ENCODE measurements at regions not wholly inside any gene's neighbourhood (a gene's known extent, or its start where the extent isn't known, plus 50 kb on each side); places are given as distances from the start of the nearest gene placed in this dataset.
"Not testable (repeated sequence)": the region's sequence is repeated elsewhere in the genome, so short reads cannot be mapped to it uniquely, and the experiment has no call there.

DNA sequence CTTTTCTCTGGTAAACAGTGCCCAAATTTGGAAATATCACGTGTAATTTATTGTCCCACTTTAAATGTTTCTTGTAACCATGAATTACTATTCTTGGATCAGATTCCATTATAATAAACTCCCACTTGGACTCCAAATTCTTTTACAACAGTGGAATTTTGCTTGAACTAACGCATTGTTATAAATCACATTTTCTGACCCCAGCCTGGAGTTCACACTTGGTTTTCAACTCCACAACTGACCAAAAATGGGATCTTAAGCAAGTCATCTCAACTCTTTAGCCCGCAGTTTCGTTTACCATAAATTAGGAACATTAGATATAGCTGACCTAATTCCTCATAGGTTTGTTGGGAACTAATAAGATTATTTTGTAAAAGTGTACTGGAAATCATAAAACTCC is 336.8 kb upstream of the NCAM1 start:
- DNase-seq = no peak

DNA sequence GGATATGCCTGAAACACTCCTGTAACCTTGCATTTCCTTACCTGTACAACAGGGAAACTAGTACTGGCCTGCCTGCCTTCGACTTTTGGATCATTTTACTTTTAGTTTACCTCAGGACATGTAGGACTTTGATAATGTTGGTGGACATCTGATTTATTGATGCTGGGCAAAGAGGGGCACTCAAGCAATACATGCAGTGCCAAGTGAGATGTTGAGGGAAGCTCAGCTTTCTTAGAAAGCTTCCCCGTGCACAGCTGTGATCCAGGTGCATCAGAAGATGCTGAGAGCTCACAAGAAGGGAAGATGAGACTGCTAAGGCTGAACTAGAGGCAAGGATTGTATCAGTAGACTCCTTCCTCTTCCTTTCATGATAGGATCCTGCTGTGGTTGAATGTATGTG is 336.2 kb upstream of the NCAM1 start:
- DNase-seq = not testable (repeated sequence)

DNA sequence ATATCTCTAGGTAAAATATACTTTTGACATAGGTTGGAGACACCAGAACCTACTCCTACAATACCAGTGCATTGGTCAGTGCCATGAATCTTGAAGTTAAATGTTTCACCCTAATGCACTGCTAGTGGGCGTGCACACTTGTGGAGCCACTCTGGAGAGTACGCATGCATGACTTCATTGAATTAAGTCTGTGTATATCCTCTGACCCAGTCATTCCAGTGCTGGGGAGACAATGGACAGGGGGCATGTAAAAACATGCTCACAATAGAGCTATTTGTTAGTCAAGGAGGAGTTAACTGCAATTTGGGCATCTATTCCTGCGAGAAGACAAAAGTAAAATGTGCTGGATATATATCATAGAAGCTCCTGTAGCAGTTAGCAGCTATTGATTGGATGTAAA is 335.4 kb upstream of the NCAM1 start:
- DNase-seq = no peak

DNA sequence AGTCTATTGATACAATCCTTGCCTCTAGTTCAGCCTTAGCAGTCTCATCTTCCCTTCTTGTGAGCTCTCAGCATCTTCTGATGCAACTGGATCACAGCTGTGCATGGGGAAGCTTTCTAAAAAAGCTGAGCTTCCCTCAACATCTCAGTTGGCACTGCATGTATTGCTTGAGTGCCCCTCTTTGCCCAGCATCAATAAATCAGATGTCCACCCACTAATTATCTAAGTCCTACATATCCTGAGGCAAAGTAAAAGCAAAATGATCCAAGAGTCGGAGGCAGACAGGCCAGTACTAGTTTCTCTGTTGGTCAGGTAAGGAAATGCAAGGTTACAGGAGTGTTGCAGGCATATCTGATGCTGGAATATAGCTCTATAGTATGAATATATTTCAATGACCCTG is 334.5 kb upstream of the NCAM1 start:
- DNase-seq = no peak

DNA sequence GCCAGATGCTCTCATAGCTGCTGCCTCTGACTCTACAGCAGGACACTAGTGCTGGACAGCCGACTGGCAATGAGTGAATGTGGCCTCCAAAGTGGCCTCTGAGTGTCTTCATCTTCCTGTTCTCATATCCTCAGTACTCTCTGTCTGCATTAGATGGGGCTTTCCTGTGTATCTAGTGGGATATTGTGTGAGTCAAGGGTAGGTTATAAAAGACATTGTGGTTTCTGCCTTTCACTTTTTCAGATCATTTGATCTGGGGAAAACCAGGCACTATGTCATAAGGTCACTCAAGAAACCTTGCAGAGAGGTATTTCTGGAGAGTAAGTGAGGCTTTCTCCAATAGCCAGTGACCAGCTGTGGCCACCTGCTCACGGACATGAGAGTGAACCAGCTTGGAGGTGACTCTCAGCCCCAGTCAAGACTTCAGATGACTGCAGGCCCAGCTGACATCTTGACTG is 333.6 kb upstream of the NCAM1 start:
- no peak for DNase-seq

DNA sequence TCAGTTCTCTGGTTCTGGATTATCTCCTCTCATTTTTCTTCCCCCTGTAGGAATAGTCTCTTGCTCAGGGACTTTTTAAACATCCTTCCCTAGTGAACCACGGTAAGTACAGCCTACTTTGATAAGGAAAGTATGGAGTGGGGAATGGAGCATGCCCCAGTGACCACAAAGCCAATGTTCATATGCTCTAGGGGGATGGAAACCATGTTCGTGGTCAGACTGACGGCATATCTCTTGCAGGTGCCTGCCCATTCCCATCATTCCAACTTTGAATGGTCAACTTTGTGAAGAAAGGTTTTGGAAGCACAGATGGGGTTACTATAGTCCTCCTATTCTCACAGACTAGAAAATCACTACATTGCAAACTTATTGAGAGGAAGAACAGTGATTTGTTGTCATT is 332.5 kb upstream of the NCAM1 start:
- no peak for DNase-seq

DNA sequence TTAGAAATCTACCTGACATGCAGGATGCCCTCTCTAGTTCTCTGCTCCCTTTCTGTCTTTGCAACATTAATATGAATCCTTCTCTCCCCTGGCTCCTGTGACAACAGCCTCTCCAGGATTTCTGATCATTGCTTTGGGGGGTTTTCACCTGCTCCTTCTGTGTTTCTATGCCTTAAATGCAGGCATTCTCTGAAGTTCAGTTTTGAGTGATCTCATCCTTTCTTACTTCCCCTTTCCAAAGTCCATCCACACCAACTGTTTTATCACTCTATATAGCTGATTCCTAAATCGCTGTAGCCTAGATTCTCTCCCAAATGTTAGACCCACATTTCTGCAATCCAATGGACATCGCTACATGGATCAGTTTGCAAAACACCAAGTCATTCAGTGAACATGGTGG is 330.7 kb upstream of the NCAM1 start:
- DNase-seq = no peak

DNA sequence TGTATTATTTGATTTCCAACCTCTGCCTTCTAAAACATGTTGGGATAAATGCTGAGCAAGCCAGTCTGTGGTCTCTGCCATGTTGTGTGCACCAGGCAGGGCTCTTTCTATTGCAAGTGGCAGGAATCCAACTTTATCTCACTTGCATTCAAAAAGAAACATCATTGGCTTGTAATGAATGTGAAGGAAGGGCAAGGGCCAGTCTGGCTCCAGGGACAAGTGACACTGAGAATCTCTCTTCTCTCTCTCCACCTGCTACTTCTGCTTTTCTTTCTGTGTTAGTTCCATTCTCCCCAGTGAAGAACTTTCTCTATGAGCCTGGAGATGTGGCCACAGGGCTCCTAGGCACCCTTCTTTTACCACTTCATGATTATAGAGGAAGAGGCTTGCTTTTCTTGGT is 329.9 kb upstream of the NCAM1 start:
- DNase-seq = no peak

DNA sequence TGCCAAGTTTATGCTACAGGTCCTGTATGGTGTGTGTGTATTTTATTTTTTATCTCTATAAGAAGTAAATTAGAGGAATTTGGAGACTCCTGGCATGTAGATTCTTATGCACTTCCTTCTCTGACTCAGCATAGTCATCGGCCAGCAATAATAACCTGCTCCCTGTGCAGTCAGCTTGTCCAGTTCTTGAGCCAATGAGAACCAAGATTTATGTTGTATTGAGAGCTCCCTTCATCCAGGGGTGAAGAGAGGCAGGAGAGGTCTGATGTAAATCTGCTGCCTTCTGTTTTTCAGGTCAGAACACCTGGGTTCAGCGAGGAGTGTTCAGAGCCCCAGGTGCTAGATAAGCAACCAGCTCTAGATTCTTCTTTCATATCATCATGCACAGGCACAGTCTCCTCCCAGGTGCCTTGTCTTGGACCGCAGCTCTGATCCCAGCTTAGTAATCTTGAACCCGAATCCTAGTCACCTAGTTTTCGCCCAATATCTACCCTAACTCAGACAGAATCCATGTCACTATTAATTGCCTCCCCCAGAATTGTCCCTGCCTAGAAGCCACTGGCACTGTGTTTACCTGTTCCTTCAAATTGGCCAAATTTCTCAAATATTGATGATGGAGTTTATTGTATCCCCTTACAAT is 328.2 kb upstream of the NCAM1 start:
- DNase-seq = no peak

DNA sequence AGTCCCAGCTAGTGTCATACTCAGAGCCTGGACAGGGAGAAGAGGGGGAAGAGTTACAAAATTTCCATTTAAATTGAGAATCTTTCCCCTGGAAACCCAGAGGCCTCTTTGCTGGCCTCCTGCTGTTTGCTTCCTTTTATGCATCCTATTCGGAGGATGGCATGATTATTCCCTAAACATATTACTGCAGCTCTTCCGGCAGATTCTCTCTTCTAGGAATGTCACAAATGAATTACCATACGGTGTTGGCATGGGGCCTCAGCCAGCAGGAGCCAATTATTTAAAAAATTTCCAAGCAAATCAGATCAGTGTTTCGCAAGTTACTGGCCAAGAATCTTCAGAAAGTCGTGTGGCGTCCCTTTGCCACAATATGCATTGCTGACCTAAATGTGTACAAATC is 326.7 kb upstream of the NCAM1 start:
- DNase-seq = no peak

DNA sequence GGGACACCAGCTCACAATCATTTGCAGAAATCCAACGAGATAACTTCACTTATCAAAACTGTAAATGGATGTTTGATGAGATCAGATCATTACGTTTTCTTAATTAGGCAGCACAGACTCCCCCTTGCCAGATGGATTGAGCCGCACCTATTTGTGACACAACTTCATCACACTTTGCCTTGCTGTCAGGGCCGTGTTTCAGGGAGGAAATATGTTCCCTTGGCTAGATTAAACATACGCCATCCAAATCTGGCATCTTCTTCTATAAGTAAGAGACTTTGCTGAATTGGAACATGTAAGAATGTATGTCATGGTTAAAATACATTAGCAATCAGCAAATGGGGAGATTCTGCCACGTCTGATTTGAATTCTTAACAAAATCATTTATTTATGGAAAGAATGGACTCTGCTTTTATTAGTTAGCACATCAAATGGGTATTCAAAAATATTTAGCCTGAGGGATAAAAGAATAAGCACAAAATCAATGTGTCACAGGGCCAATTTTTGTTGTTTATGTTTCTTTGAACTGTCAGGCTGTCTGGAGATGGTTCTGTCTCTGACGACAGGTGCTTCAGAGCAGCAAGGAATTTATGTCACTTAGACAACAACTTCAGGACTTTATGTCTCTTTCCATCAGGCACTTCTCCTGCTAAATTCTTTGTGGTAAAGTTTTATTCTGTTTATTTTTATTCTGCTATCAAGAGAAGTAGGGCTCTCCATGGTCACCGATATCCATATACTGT is 326.1 kb upstream of the NCAM1 start:
- no peak for DNase-seq

DNA sequence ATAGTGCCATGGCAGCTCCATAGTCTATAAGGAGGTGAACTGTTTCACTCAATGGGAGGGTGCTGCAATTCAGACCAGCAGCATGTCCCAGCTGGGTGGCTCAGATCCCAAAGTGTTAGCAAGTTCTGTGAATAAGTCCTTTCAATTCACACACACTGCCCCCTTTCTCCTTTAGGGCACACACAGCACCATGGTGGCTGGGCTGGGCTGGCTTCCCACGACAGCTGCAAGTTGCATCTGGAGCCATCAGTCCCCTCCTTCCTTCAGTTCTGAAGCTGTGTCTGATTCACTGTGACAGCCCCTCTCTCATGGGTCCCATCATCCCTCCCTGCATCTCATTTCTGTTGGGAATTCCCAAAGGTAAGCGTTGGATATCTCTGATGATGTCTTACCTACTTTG is 324.1 kb upstream of the NCAM1 start:
- DNase-seq = no peak

DNA sequence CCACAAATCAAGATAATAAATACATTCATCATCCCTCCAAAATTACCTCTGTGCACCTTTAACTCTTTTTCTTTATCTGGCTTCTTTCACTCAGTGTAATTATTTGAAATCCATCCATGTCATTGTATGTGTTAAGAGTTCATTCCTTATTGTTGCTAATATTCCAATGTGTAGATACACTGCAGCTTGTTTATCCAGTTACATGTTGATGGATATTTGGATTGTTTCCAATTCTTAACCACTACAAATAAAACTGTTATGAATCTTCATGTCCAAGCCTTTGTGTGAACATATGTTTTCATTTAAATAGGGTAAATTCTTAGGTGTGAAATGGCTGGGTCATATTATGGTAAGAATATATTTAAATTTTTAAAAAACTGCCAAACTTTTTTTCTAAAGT is 323.3 kb upstream of the NCAM1 start:
- no peak for DNase-seq

DNA sequence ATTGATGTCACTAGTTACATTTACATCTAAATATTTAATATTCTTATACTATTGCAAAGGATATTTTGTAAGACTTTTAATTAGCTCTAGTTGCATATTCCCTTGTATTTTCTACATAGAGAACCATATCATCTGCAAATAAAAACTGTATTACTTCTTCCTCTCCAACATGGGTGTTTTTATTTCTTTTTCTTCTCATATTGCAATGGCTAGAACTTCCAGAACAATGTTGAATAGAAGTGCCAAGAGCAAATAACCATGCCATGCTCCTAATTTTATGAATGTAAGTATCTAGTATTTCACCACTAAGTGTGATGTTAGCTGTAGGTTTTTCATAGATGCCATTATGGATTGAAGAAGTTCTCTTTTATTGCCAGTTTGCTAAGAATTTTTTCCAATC is 321.8 kb upstream of the NCAM1 start:
- DNase-seq = no peak

DNA sequence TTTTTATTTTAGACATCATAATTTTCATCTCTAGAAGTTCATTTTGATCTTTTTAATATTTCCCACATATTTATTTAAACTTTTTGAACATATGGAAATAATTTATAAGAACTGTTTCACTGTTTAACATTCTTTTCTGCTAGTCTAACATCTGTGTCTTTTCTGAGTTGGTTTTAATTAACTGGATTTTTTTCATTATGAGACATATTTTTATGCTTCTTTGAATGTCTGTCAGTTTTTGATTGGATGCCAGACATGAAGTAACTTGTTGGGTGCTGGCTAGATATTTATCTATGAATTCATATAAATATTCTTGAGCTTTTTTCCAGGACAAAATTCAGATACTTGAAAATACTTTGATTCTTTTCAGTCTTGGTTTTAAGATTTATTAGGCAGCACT is 317.8 kb upstream of the NCAM1 start:
- no peak for DNase-seq

DNA sequence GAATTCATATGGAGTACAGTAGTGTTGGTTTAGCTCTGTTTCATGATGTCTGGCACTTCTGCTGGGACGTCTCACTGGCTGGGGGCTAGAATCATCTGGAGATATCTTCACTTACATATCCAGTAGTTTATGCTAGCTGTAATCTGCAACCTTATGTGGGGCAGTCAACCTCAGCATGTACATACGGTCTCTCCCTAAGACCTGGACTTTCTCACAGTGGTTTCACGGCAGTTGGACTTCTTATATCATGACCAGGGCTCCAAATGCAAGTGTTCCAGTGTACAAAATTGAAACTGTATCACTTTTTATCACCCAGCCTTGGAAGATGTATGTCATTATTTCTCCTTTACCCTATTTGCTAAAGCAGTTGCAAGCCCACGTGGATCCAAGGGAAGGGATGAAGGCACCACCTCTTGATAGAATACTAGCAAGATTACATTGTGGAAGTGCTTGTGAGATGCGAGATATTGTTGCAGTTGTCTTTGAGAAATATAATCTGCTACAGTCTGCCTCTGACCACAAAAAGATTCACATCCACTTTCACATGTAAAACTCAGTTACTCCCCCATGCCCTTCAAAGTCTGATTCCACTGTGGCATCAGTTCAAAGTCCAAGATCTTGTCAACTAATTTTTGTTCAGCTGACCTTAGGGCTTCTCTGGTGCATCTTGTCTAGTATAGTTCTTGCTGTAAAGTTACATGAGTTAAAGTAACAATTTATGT is 316.6 kb upstream of the NCAM1 start:
- no peak for DNase-seq

DNA sequence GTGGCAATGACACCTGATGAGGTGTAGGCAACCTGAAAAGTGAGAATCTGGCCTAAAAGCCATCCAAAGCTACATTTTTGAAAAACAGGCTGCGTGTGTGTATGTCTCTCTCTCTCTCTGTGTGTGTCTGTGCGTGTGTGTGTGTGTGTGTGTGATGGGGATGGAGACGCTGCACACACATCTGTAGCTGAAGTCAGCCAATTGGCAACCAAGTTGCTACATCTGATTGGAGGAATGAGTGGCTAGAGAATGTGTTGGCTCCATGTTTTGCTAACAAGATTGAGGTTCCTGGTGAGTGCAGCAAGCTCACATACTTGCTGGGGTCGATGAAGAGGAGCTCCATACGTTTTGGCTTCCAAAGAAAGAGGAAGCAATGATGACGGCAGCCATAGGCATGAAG is 311.4 kb upstream of the NCAM1 start:
- DNase-seq = no peak

DNA sequence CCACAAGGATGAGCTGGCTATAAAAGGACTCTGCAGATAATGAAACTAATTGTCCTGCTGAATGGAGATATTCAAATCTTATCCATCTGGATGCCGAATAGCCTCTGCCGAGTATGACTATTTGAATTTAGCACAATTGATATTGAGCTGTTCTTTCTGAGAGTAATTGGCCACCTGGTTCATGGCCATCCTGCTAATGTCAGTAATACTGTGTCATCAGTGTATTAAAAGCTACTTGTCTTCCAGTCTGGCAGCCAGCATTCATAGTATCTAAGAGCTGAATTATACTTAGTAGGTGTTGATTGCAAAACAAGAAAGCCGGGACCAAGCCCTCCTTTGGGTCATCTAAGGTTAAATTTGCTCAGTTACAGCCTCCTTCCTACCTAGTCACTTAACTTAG is 310.7 kb upstream of the NCAM1 start:
- no peak for DNase-seq

DNA sequence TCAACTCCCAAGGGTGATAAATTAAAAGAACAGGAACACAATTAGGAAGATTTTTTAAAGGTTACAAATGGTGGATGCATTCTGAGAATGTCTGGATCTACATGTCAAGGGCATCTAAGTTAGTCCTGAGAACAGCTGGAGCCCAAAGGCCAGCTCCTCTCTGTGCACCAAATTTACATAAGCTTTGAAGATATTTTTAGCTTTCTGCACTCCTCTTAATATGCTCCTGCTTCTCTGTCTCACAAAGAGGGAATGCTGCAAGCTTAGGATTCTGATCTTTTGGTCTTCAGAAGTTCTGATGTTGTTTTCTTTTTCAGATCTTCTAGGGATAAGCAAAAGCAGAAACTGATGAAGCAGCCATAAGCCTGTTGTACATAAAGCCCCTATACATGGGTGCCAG is 309.8 kb upstream of the NCAM1 start:
- no peak for DNase-seq

DNA sequence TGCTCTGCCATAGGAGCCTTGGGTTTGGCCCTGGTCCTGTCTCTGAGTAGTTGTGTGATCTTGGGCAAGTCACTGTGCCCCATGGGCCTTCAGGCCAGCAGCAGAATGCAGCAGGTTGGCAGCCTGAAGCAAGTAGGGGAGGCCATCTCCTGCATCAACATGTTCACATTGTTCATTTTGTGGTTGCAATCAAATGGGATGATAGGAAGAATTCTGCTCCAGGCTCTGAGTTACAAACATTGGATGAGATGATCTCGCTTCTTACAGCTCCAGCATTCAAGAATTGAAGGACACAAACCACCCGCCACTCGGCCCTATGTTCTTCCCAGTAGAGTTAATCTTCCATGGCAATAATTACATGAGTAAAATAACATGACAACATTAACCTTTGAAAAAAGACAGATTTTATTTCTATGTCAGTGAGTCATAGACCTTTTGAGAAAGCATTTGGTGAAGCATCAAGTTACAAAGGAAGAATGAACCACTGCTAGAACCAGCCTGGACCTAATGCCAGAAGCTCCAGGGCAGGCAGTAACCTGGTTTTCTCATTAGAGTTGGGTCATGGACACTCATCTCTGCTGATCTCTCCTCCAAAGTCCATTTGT is 308.3 kb upstream of the NCAM1 start:
- DNase-seq = no peak

DNA sequence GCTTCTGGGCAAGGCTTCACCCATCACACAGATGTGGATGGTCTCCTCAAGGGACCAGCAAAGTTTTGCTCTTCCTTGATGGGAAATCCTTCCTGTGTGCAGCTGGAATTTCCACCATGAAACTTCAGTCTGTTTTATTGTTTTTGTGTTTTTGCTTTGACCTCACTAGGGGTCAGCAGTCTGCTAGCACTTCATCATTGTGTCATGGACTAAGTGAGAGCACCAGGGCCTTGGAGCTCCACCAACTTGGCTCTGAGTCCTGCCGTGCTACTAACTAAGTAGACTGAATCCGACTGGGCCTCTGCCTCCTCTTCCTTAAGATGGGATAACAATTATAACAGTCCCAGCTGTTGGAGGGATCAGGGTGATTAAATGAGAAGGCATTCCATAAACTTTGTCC is 305.8 kb upstream of the NCAM1 start:
- DNase-seq = no peak

DNA sequence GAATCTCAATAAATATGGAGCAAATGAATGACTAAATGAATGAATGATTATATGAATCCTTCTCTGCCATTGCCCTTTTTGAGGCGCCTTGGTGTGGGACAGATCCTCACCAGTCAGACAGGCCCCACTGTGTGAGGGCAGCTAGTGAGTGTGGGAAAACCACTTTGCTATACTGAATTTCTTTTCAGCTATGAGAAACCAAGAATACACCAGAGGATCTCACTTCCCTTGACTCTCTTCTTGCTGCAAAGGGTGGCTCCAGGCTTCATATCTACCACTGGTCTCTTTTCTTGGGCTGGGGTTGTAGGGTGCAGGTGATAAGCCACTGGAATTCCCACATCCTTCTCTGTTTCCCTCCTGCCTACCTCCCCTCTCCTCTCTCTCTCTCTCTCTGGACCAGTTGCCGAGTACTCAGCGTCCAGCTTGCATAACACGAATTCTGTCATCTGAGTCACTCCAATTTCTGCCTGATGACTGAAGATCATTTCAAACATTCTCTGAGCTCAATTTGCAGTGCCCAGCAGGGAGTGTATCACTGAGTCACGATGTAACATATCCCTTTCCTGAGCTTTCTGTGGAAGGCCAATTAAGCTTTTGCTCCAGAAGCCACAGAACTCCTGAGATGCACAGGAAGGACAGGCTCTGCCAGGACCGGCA is 304.3 kb upstream of the NCAM1 start:
- no peak for DNase-seq

DNA sequence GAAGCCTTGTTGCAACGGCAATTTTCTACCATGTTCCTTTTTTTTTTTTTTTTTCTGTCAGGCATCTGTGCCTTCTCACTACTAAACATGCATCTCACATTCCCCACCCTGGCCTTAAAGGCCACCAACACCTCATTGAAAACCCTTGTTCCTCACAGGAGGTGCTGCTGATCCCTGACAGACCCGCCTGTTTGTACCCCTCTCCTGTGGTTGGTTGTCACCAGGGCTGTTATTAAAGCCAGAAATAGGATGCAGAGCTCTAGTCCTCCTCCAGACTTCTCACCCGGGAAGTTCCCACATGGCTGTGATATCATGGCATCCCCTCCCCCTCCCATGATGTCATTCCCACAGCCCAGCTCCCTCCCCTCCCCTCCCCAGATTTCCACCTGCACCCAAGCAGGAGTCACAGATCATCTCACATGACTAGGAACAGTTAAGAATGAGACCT is 302.8 kb upstream of the NCAM1 start:
- no peak for DNase-seq
